Embryonic facial prominence (tissue), 1 donor: ENCODE measurements at regions not wholly inside any gene's neighbourhood (a gene's known extent, or its start where the extent isn't known, plus 50 kb on each side); places are given as distances from the start of the nearest gene placed in this dataset.
"Not testable (repeated sequence)": the region's sequence is repeated elsewhere in the genome, so short reads cannot be mapped to it uniquely, and the experiment has no call there.

Experiments used
- DNase-seq: peaks from one replicate; pipeline ENCODE4 v3.0.0-alpha.2; 2016; ENCODE audit errors: extremely low spot score

- DNase-seq = no peak
These were observed 350.0 kb downstream of the KCNJ2 start for GRCh38 chr17:70519300-70519699.

- no peak for DNase-seq
These were observed 351.1 kb downstream of the KCNJ2 start for GRCh38 chr17:70520447-70520846.

- no peak for DNase-seq
These were observed 351.6 kb downstream of the KCNJ2 start for GRCh38 chr17:70520956-70521355.

- no peak for DNase-seq
These were observed 352.5 kb downstream of the KCNJ2 start for GRCh38 chr17:70521821-70522256.

- DNase-seq = no peak
These were observed 354.1 kb downstream of the KCNJ2 start for GRCh38 chr17:70523426-70523825.

GRCh38 chr17:70525035-70525434, 355.7 kb downstream of the KCNJ2 start:
- DNase-seq = not testable (repeated sequence)

- no peak for DNase-seq
These were observed 356.6 kb downstream of the KCNJ2 start for GRCh38 chr17:70525961-70526360.

- no peak for DNase-seq
These were observed 358.1 kb downstream of the KCNJ2 start for GRCh38 chr17:70527364-70527888.

- DNase-seq = no peak
These were observed 364.1 kb downstream of the KCNJ2 start for GRCh38 chr17:70533427-70533826.

GRCh38 chr17:70535986-70536385, 366.7 kb downstream of the KCNJ2 start:
- DNase-seq = no peak

- no peak for DNase-seq
These were observed 370.0 kb downstream of the KCNJ2 start for GRCh38 chr17:70539132-70539924.

GRCh38 chr17:70542876-70543275, 373.5 kb downstream of the KCNJ2 start:
- no peak for DNase-seq

GRCh38 chr17:70544317-70544716, 375.0 kb downstream of the KCNJ2 start:
- no peak for DNase-seq

GRCh38 chr17:70552230-70552981, 383.1 kb downstream of the KCNJ2 start:
- DNase-seq = peak; percentile 25

- no peak for DNase-seq
These were observed 383.6 kb downstream of the KCNJ2 start for GRCh38 chr17:70552982-70553334.

GRCh38 chr17:70555723-70556122, 386.4 kb downstream of the KCNJ2 start:
- DNase-seq = no peak

- no peak for DNase-seq
These were observed 389.5 kb downstream of the KCNJ2 start for GRCh38 chr17:70558821-70559220.

- no peak for DNase-seq
These were observed 391.1 kb downstream of the KCNJ2 start for GRCh38 chr17:70560471-70560870.

GRCh38 chr17:70562137-70562536, 392.8 kb downstream of the KCNJ2 start:
- no peak for DNase-seq

- DNase-seq = peak; percentile 27
These were observed 394.0 kb downstream of the KCNJ2 start for GRCh38 chr17:70563281-70563820.

- DNase-seq = no peak
These were observed 394.8 kb downstream of the KCNJ2 start for GRCh38 chr17:70564006-70564620.

- DNase-seq = no peak
These were observed 399.8 kb downstream of the KCNJ2 start for GRCh38 chr17:70569128-70569527.
